ENCODE measurements at regions not wholly inside any gene's neighbourhood (a gene's known extent, or its start where the extent isn't known, plus 50 kb on each side); places are given as distances from the start of the nearest gene placed in this dataset.

- no peak overlapping the region for H3K27ac ChIP-seq (ENCODE audit: low read depth, low read length, poor library complexity, severe bottlenecking)
- H3K4me1 ChIP-seq (ENCODE audit: insufficient read depth, low read length, poor library complexity, severe bottlenecking): no peaks in the 10 kb centered on the region
- intact Hi-C loops (cut with micrococcal nuclease; ENCODE audit: unreplicated experiment): loop anchor here (10.0 kb wide), 1 partner anchor 704 kb away; no protein-coding TSS in a partner anchor
- H3K27me3 ChIP-seq (replicated peaks; ENCODE audit: insufficient read depth, low read depth, low read length, poor library complexity): no peaks in the 10 kb centered on the region
- ChIA-PET POLR2A (ENCODE audit: low non-redundant PET) (no interaction called here), CTCF (no interaction called here)
- no peaks in the 10 kb centered on the region for H3K36me3 ChIP-seq (ENCODE audit: insufficient read depth, low read length, poor library complexity, severe bottlenecking)
- no peaks in the 10 kb centered on the region for H3K9me3 ChIP-seq (ENCODE audit: low read depth, low read length, poor library complexity, severe bottlenecking)
- DNase-seq (ENCODE audit: low spot score): no peak
- TF ChIP-seq EZH2 (IDR thresholded peaks at IDR 0.05; ENCODE audit: borderline replicate concordance, low read depth, low read length, poor library complexity, severe bottlenecking): no peak
- TF ChIP-seq, protein P1, sequence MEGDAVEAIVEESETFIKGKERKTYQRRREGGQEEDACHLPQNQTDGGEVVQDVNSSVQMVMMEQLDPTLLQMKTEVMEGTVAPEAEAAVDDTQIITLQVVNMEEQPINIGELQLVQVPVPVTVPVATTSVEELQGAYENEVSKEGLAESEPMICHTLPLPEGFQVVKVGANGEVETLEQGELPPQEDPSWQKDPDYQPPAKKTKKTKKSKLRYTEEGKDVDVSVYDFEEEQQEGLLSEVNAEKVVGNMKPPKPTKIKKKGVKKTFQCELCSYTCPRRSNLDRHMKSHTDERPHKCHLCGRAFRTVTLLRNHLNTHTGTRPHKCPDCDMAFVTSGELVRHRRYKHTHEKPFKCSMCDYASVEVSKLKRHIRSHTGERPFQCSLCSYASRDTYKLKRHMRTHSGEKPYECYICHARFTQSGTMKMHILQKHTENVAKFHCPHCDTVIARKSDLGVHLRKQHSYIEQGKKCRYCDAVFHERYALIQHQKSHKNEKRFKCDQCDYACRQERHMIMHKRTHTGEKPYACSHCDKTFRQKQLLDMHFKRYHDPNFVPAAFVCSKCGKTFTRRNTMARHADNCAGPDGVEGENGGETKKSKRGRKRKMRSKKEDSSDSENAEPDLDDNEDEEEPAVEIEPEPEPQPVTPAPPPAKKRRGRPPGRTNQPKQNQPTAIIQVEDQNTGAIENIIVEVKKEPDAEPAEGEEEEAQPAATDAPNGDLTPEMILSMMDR (conservative IDR thresholded peaks at IDR 0.05; ENCODE audit: low read depth, low read length): no peak
- BruUV-seq (replicated peaks): no TSS peak
- no peak overlapping the region for H3K4me3 ChIP-seq (ENCODE audit: low read depth, low read length, poor library complexity, severe bottlenecking)
These were observed 191.4 kb downstream of the AMY1C start for GRCh38 chr1:103941086-103941485.

- intact Hi-C loops (cut with micrococcal nuclease; ENCODE audit: unreplicated experiment): loop anchor here (10.0 kb wide), 1 partner anchor 703 kb away; no protein-coding TSS in a partner anchor
- Histone ChIP-seq H3K9me3 (ENCODE audit: low read depth, low read length, poor library complexity, severe bottlenecking) (no peaks in the 10 kb centered on the region), H3K27ac (ENCODE audit: low read depth, low read length, poor library complexity, severe bottlenecking) (no peak overlapping the region), H3K4me3 (ENCODE audit: low read depth, low read length, poor library complexity, severe bottlenecking) (no peak overlapping the region), H3K36me3 (ENCODE audit: insufficient read depth, low read length, poor library complexity, severe bottlenecking) (no peaks in the 10 kb centered on the region), H3K27me3 (replicated peaks; ENCODE audit: insufficient read depth, low read depth, low read length, poor library complexity) (no peaks in the 10 kb centered on the region), H3K4me1 (ENCODE audit: insufficient read depth, low read length, poor library complexity, severe bottlenecking) (no peaks in the 10 kb centered on the region)
- ChIA-PET POLR2A (ENCODE audit: low non-redundant PET) (no interaction called here), CTCF (no interaction called here)
- no peak for DNase-seq (ENCODE audit: low spot score)
- TF ChIP-seq, protein P1 (conservative IDR thresholded peaks at IDR 0.05; ENCODE audit: low read depth, low read length): no peak
- no peak for TF ChIP-seq EZH2 (IDR thresholded peaks at IDR 0.05; ENCODE audit: borderline replicate concordance, low read depth, low read length, poor library complexity, severe bottlenecking)
- BruUV-seq (replicated peaks): no TSS peak
These were observed 192.3 kb downstream of the AMY1C start for GRCh38 chr1:103942029-103942428.

DNA sequence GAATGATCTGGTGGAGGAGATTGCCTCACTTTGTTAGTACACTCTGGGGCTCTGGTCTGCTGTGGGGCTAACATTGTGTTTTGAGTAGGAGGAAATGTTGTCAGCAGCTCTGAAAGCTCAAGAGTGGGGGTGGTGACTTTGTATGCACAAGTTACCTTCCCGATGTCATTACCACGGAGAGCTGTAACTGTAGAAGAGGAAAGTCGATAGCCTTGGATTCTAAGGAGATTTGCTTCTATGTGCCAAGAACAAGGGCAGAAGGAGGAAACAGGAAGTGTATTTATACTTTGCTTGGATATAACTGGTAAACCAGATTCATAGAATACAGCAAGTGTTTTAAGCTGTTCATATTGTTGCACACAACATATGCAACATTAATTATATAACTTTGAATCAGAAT is 196.1 kb downstream of the AMY1C start:
- CTCF ChIA-PET: no interaction called here
- intact Hi-C loops (cut with micrococcal nuclease; ENCODE audit: unreplicated experiment): loop anchor here (5.0 to 10.0 kb wide), 2 partner anchors 699 to 1847 kb away; no protein-coding TSS in a partner anchor

More for the DNA sequence above, 196.1 kb downstream of the AMY1C start:
- POLR2A ChIA-PET (ENCODE audit: low non-redundant PET): no interaction called here
- H3K27me3 ChIP-seq (replicated peaks; ENCODE audit: insufficient read depth, low read depth, low read length, poor library complexity): no peaks in the 10 kb centered on the region
- no peak overlapping the region for H3K27ac ChIP-seq (ENCODE audit: low read depth, low read length, poor library complexity, severe bottlenecking)
- no peaks in the 10 kb centered on the region for H3K36me3 ChIP-seq (ENCODE audit: insufficient read depth, low read length, poor library complexity, severe bottlenecking)
- no peak overlapping the region for H3K4me3 ChIP-seq (ENCODE audit: low read depth, low read length, poor library complexity, severe bottlenecking)
- no TSS peak for BruUV-seq (replicated peaks)
- no peaks in the 10 kb centered on the region for H3K4me1 ChIP-seq (ENCODE audit: insufficient read depth, low read length, poor library complexity, severe bottlenecking)
- peak; percentile 5 for DNase-seq (ENCODE audit: low spot score)
- TF ChIP-seq, protein P1 (conservative IDR thresholded peaks at IDR 0.05; ENCODE audit: low read depth, low read length): no peak
- no peak for TF ChIP-seq EZH2 (IDR thresholded peaks at IDR 0.05; ENCODE audit: borderline replicate concordance, low read depth, low read length, poor library complexity, severe bottlenecking)
- H3K9me3 ChIP-seq (ENCODE audit: low read depth, low read length, poor library complexity, severe bottlenecking): no peaks in the 10 kb centered on the region

All from A673 (cell line).